Left kidney (tissue), 1 donor: ENCODE measurements at regions not wholly inside any gene's neighbourhood (a gene's known extent, or its start where the extent isn't known, plus 50 kb on each side); places are given as distances from the start of the nearest gene placed in this dataset.

Experiments
- DNase-seq: peaks from one replicate; pipeline ENCODE4 v3.0.0-alpha.2; 2013

DNA sequence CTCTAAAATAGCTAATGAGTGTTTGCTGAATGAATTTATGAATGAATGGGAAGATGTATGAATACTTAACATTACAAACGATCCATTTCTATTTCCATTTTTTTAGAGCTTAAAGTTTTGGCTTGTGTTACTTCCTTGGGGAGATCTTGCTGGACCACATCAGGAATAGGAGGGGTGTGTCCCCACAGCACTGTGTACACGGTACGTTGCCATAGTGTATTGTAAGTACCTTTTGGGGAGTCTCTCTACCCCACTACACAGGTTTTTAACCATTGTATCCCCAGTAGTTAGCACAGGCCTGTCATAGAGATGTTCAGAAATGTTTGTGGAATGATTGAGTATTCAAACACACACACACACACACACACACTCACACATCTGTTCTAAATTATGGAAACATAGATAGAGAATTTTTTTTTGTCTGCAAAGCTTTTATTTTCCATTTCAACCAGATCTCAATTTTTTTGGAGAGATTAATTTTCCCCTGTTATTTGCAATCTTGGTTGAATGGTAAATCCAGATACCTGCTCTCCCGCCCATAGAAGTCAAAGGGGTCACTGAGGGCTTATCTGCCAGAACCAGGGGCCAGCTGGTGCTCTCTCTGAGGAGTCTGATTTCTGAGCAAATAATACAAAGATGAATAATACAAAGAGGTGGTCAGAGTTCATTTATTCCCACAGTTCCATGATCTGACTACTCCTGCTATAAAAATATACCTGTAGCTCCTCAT is 471.0 kb downstream of the INSC start:
- no peak for DNase-seq

DNA sequence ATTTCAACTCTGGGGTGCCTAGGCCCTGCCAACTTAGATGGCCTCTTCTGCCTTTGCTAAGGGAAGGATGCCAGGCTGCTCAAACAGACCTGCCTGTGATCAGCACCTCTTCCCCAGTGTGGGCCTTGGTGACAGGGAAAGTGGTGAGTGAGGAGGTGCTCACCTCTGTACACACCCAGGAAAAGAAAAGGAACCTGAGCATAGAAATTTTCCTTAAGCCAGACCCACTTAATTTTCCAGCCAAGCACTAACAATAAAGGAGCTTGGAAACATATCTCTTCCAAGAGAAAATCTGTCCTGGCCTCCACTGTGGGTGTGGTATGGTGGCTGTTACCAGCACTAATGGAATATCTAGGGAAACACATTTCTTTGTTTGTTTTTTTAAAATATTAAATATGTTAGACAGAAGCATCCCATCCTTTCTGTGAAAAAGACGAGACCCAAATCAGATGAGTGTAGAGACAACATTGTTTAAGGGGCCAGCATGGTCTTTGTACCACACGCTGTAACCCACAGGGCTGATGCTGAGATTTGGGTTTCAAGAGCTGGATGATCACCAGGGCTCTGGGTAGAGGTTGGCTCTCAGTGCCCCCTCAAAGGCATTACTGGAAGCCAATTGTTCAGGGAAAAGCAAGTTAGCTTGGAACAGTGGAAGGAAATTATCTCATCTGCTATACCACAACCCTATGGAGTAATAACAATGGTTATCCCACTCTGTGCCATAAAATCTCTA is 472.2 kb downstream of the INSC start:
- no peak for DNase-seq

GRCh38 chr11:15589070-15589626 is 474.4 kb downstream of the INSC start:
- no peak for DNase-seq

DNA sequence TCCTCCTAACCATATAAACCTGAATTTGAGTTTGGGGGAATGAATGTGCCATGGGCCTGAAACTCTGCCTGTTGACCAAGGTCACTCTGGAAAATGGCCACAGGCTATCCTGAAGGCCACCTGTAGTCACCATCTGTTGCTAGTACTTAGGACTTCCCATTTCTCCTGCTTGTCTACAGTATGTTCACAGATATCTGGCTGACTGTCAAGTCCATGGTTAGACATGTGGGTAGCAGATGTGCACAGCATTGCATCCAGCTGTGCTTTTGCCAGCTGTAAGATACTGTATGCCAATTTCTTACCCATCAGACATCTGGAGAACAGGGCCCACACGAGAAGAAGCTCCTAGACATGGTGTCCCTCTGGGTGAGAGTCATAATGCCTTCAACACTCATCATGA is 475.4 kb downstream of the INSC start:
- DNase-seq: no peak

- no peak for DNase-seq
Measured at GRCh38 chr11:15591112-15591537, 476.4 kb downstream of the INSC start.

DNA sequence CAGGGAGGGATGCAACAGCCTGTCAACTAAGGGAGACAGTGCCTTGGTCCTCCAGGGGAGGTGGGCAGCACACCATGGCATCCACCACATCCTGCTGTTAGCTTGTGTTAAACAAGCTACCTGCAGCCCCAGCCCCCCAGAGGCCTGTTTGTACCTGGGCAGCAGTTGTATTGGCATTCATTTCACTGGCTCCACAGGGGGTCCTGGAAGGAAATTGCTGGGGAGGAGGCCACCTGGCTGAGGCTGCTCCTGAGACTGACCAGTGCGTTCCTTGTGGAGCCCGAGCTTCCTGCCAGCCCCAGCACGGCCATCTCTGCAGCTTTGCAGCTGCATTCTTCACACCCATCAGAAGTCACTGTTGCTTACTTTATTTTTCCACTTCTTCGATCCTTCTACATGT is 479.9 kb downstream of the INSC start:
- DNase-seq: no peak

DNA sequence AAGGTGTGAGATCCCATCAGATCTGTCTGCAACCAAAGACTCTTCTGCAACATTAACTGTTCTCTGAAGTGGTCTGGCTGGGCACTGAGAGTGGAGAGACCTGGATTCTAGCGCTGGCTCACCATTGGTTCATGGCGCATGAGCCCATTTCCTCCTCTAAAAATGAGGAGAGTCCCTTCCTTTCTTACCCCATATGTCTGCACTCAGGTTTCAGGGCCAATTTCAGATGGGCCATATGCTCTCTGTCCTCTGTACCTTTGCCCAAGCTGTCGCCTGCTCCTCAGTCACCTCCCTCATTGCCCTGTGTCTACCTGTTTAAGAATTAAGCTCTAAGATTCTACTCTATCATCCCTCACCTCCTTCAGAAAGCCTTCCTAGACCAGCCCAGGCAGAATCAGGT is 484.7 kb downstream of the INSC start:
- DNase-seq: no peak

GRCh38 chr11:15602047-15602446 is 487.3 kb downstream of the INSC start:
- no peak for DNase-seq

GRCh38 chr11:15602785-15603567 is 488.3 kb downstream of the INSC start:
- no peak for DNase-seq

- no peak for DNase-seq
Measured at GRCh38 chr11:15605094-15605493, 490.4 kb downstream of the INSC start.

DNA sequence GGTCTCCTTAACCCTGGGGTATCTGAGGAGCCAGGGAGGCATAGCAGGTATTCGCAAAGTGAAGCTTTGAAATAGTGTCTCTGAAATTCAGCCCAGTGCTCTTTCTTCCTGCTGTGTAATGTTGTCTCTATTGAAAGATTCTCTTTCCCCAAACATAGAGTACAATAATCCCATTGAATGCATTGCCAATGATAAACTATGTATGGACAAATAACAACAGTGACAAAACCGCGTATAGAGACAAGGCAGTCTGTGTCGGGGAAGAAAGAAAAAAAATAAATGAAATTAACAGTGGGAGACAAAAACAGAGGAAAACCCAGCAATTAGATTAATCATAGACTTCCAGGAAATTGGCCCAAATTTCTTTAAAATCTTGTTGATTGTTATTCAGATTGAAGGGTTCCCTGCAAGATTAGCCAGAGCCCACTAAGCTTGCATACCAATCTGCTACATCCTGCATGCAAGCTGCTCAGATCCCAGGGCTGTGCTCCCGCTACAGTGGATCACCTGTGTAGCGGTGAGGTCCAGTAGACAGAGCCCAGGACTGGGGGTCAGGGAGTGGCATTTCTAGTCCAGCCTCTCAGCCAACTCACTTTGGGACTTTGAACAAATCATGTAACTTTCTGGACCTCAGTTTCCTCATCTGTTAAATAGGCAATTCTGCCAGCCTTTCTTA is 492.8 kb downstream of the INSC start:
- no peak for DNase-seq

GRCh38 chr11:15609445-15609844 is 494.7 kb downstream of the INSC start:
- no peak for DNase-seq

GRCh38 chr11:15610881-15611280 is 496.2 kb downstream of the INSC start:
- DNase-seq: no peak

DNA sequence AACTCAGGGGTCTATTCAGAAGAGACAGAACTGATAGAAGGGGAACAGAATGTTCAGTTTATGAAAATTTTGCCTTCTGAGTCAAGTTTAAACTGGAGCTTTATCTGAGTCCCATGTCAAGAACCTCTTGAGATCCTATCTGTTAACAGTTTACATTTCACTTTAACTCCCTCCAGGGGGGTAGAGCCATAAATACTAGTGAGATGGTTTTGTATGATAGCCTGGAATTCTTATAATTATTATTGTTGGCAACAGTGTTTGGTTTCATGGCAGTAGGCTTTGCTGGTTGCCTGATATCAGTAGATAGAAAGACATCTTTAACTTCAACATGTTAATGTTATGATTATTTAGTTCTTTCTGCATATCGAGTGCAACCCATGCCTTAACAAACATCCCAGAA is 498.5 kb downstream of the INSC start:
- no peak for DNase-seq

DNA sequence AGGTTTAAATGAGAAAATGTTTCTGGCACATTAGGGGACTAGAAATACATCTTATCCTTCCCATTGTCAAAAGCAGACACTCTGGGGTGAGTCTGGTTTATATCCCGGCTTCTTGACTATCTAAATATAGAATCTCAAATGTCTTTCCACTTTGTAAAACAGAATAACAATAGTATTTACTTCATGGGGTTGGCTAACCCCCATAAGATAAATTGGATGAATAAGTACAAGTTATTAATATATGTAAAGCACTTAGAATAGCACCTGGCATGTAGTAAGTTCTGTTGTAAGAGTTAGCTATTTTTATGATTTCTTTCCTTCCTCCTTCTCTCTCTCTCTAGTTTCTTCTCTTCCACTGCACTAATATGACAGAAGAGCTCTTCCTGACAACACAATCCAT is 499.1 kb downstream of the INSC start:
- DNase-seq: no peak

DNA sequence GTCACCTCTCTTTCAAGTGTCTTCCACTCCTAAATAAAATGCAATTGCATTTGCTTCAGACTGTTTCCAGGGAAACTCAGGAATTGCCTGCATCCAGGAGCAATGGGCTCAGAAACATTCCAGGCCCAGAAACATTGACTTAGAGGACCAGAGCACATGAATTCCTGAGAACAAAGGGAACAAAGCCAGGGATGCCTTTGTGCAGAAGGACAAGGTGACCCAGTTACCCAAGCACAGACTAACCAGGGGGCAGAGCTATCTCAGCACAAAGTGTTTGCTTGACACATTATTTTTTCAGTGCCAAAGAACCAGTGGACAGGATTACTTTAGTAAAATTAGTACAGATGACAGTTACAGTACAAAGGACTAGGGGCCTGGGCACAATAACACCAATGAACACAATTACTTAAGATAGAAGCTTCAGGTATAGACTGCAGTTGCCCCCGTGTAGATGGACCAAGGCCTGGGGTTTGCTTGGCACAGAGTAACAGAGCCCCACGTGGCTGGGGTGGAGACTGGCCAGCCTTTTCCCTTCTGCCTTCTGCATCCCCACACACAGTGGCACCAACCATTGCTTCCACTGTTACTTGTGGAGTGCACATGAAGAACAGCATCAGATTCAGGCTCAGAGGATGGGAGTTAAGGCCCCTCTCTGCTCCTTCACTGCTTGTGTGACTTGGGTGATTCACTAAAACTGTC is 500.8 kb downstream of the INSC start:
- DNase-seq: no peak

DNA sequence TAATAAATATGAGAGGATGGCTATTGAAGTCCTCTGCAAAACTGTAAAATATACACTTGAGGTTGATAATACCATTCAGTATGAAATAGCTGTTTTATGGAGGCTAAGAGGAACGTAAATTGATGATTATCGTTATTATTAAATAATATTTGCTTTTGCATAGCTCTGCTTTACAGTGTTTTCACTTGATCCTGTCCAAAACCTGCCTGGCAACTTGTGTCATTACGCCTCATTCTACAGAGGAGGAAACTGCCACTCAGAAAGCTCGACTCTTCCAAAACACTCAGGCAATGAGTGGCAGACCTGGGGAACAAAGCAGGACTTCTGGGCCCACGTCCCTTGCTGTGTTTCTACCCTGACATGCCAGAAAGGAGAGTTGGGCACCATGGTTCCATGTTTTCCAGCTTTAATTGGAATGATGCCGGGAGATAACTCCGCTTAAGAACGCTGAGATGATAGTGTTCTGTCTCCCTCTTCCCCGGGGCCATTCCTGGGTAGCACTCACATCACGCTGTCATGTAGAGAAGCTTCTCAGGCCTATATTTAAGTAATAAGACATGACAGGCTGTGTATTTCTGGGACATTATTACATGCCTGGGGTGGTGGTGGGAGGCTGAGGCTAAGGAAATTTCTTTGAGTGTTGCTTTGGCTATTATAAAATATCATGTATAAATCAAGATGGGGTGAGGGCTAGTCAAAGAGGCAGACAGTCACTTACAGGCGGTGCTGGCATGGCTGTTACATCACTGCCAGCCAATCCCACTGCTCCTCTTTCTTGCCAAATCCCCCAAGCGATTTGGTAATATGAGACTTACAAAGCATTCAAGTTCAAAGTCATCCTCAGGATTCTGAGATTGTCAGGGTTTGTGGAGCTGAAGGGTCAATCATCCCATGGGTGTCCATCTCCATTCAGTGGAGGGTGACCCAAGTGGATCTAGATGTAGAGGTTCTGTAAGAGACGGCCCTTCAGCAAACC is 501.7 kb downstream of the INSC start:
- no peak for DNase-seq

DNA sequence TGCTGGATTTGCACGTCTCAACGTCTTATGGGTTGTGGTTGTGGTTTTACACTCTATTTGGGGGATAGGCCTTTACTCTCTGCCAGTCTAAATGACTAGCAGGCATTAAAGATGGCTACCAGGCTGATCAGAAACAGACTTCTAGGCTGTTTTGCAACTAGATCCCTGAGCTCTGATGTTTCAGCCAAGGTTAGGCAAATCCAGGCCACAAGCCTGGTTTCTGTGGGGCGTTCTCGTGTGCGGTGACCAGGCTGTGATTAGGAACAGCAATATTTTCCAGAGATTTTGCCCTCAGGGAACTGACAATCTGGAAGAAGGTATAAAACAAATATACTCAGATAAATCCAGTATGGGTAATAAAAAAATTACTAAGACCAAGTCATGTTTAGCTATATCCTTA is 502.4 kb downstream of the INSC start:
- no peak for DNase-seq

DNA sequence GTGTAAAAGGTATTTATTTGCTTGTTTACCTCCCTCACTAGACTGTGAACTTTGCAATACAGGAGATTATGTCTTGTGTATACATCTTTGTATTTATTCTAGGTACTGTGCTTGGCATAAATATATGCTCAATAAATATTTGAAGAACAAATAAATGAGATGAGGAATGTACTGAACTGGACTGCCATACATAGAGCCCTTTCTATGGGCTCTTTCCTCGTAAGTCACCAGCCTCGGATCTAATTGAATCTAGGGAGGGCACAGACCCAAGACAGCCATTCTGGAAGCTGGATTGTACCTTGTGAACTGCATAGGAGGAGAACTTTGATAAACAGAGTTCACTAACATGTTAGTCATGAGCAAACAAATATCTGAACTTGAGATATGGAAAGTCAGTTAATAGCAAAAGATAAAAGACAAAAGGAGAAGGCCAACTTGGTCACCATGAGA is 503.9 kb downstream of the INSC start:
- DNase-seq: no peak

- no peak for DNase-seq
Measured at GRCh38 chr11:15621565-15621964, 506.8 kb downstream of the INSC start.
